Left renal pelvis (tissue), 4 donors: ENCODE measurements at regions not wholly inside any gene's neighbourhood (a gene's known extent, or its start where the extent isn't known, plus 50 kb on each side); places are given as distances from the start of the nearest gene placed in this dataset.

ENCODE experiments used
- DNase-seq, 4 donors: peaks; one replicate each; pipeline ENCODE4 v3.0.0-alpha.2; 2013; ENCODE audit warnings: low read depth in 4 of 4, low spot score in 3 of 4

GRCh38 chr1:13878021-13878420, 178.0 kb downstream of the PRDM2 start:
- DNase-seq: no peak

- no peak for DNase-seq
These were observed 178.5 kb downstream of the PRDM2 start for GRCh38 chr1:13878451-13878850.

- DNase-seq: no peak
These were observed 181.5 kb downstream of the PRDM2 start for GRCh38 chr1:13881385-13882088.

GRCh38 chr1:13888351-13888986, 188.5 kb downstream of the PRDM2 start:
- DNase-seq: no peak

- DNase-seq: no peak
These were observed 189.5 kb downstream of the PRDM2 start for GRCh38 chr1:13889495-13889894.

- DNase-seq: no peak
These were observed 190.8 kb downstream of the PRDM2 start for GRCh38 chr1:13890766-13891165.

- no peak for DNase-seq
These were observed 192.2 kb downstream of the PRDM2 start for GRCh38 chr1:13892198-13892597.

GRCh38 chr1:13892671-13893325, 192.8 kb downstream of the PRDM2 start:
- no peak for DNase-seq

- DNase-seq: no peak
These were observed 193.4 kb downstream of the PRDM2 start for GRCh38 chr1:13893409-13893821.

GRCh38 chr1:13896932-13897331, 196.9 kb downstream of the PRDM2 start:
- DNase-seq: no peak

- DNase-seq: no peak
These were observed 198.4 kb downstream of the PRDM2 start for GRCh38 chr1:13898406-13898805.

GRCh38 chr1:13899856-13900255, 199.9 kb downstream of the PRDM2 start:
- DNase-seq: no peak

- DNase-seq: no peak
These were observed 200.6 kb downstream of the PRDM2 start for GRCh38 chr1:13900583-13900982.

- DNase-seq: peak in 1 of 4 donors; percentile 39
These were observed 201.1 kb downstream of the PRDM2 start for GRCh38 chr1:13901039-13901438.

- no peak for DNase-seq
These were observed 201.6 kb downstream of the PRDM2 start for GRCh38 chr1:13901597-13901996.

- no peak for DNase-seq
These were observed 208.1 kb downstream of the PRDM2 start for GRCh38 chr1:13908128-13908527.

- DNase-seq: no peak
These were observed 212.0 kb downstream of the PRDM2 start for GRCh38 chr1:13911697-13912619.

- DNase-seq: no peak
These were observed 213.4 kb downstream of the PRDM2 start for GRCh38 chr1:13913396-13913795.

GRCh38 chr1:13916530-13916929, 216.5 kb downstream of the PRDM2 start:
- DNase-seq: no peak

- DNase-seq: no peak
These were observed 217.6 kb downstream of the PRDM2 start for GRCh38 chr1:13917607-13918006.

GRCh38 chr1:13918862-13919261, 218.9 kb downstream of the PRDM2 start:
- DNase-seq: no peak
